ENCODE measurements at regions not wholly inside any gene's neighbourhood (a gene's known extent, or its start where the extent isn't known, plus 50 kb on each side); places are given as distances from the start of the nearest gene placed in this dataset.

DNA sequence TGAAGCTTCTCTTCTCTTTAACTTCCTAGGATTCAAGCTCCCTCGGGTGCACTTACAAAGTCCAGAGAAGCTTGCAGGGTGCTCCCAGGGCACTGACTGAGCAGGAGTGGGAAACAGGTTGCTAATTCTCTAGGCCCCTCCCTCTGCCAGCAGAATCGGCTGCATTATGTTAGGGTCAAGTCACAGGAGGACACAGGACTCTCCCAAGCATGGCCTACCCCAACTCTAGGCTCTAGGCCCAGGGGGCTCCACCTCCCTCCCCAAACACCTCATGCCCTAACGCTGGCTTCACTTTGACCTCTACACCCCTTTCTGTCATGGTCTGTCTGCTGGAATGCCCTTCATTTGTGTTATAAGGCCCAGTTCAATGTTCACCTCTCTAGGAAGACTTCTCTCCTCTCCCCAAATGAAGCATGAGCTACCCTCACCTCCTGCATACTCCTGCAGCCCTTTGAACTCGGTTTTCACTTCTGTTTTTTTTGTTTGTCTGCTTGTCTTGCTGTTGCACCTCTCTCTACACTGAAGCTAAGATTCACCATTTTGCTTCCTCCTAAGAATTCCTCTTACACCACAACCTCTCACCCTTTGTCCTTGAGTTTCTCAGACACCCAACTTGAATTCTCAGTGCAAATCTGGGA is 521.8 kb upstream of the ID2 start:
- TF ChIP-seq, protein P1, sequence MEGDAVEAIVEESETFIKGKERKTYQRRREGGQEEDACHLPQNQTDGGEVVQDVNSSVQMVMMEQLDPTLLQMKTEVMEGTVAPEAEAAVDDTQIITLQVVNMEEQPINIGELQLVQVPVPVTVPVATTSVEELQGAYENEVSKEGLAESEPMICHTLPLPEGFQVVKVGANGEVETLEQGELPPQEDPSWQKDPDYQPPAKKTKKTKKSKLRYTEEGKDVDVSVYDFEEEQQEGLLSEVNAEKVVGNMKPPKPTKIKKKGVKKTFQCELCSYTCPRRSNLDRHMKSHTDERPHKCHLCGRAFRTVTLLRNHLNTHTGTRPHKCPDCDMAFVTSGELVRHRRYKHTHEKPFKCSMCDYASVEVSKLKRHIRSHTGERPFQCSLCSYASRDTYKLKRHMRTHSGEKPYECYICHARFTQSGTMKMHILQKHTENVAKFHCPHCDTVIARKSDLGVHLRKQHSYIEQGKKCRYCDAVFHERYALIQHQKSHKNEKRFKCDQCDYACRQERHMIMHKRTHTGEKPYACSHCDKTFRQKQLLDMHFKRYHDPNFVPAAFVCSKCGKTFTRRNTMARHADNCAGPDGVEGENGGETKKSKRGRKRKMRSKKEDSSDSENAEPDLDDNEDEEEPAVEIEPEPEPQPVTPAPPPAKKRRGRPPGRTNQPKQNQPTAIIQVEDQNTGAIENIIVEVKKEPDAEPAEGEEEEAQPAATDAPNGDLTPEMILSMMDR (IDR thresholded peaks at IDR 0.05; ENCODE audit: low read depth, low read length, poor library complexity, severe bottlenecking), result no peak
- no peak for TF ChIP-seq EZH2phosphoT487 (IDR thresholded peaks at IDR 0.05; ENCODE audit: borderline replicate concordance, low read length)

All from DOHH2 (cell line).